ENCODE measurements at regions not wholly inside any gene's neighbourhood (a gene's known extent, or its start where the extent isn't known, plus 50 kb on each side); places are given as distances from the start of the nearest gene placed in this dataset.
A peak's percentile ranks its signal among the peaks of the same experiment; 100 is the strongest.

DNA sequence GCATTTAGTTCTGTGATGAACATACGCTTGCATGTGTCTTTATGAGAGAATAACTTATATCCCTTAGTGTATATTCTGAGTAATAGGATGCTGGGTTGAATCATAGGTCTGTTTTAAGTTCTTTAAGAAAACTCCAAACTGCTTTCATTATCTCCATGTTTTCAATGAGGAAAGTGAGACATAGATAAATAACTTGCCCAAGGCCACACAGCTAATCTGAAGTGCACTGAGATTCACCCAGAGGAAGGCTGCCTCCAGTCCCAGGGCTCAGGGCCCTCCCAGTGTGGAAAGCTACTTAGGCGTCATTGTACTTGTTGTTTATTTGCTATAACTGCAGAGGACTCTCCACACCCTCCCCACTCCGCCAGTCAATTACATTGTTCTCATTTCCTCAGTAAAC, 126.7 kb downstream of the INHBA start:
- peak; percentile 50 for DNase-seq

- peak; percentile 68 for DNase-seq
Measured at GRCh38 chr7:41574377-41574776, 128.5 kb downstream of the INHBA start.

DNA sequence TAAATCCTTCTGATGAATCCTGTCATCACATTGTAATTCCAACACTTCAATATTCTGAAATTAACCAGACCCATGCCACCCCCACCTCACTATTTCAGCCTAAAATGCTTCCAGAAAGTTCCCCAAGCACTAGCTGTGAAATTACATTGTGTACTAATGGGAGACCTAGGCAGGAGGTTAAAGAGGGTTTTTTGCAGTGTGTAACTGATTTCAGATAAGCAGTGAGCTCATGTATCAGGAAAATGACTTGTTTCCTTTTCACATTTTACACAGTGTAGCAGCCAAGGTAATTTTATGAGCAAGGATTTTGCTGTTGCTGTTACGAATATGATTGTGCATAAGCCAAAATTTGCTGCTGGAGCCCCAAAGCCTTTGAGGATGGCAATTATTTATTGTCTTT, 129.0 kb downstream of the INHBA start:
- DNase-seq, result no peak

DNA sequence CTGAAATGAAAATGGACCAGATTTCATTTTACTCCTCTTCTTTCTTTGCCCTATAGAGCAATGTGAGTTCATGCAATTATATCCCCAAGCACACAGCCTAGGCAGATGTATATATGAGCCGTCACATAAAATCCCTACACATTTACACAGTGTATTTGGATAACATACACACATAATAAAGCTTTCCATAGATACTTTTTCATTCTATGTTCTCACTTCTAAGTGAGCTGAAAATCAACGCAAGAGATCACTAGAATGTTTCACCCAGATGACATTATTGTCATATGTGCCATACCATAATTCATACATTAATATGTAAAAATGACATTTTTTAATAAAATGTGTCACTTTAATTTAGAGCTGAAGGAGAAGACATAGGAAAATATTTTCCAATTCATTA, 129.4 kb downstream of the INHBA start:
- DNase-seq, result no peak

DNA sequence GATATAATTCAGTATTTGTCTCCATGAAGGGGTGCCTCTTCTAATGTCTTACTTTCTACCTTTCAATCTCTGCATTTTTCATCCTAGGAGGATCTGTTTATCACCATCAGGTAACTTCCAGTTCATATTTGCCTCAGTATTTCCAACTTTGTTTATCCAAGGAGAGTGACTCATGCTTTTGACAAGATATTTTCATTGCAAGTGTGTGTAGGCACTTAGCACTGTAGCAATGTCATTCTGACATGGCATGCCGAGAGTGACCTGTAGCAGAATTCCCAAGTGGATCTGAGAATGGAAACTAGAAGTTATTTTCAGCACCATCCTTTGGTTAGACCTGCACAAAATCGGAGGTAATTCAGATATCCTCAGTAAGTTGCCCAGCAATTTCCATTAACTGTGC, 129.9 kb downstream of the INHBA start:
- peak; percentile 41 for DNase-seq

DNA sequence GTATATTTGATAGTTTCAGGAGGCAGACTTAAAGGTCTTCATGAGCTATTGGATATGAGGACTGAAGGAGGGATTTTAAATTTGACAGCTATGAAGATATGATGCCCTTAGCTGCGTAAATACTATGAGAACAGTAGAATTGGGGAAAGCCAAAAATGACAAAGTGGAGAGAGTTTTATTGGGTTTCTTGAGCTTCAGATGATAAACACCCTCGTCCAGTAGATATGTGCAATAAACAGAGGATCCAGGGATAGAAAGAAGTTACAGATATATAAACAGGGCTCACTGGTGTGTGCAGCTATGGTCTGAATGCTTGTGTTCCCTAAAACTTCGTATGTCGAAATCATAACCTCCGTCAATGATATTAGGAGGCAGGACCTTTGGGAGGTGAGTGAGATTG, 131.3 kb downstream of the INHBA start:
- DNase-seq, result no peak

GRCh38 chr7:41570766-41571165, 132.1 kb downstream of the INHBA start:
- DNase-seq, result no peak

DNA sequence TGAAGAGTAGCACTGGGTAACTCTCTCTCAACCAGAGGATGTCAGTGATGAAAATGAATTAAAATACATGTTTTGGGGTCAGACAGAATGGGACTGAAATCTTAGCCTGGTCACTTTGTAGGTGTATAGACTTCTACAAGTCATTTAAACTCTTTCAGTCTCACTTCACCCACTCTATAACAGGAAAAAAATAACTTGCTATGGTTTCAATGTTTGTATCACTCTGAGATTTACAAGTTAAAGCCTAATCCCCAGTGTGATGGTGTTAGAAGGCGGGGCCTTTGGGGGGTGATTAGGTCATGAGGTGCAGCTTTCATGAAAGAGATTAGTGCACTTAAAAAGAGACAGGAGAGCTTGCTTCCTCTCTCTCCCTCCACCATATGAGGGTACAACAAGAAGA, 134.8 kb downstream of the INHBA start:
- no peak for DNase-seq

DNA sequence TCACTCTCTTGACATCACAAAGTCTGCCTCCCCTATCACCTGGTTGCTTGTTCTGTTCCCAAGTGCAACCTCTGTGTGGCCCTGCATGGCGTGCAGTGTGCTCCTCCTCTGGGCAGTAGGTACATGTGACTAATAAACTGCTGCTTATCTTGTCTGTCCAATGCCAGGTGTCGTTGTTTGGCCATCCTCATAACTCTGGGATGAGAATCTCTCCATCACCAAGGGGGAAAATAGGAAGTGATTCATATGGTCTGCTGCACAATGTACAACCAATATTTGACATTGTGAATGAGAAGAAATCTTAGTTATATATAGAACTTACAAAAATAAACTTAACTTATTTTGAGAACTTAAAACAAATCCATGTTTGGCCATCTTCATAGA, 135.2 kb downstream of the INHBA start:
- peak; percentile 50 for DNase-seq

DNA sequence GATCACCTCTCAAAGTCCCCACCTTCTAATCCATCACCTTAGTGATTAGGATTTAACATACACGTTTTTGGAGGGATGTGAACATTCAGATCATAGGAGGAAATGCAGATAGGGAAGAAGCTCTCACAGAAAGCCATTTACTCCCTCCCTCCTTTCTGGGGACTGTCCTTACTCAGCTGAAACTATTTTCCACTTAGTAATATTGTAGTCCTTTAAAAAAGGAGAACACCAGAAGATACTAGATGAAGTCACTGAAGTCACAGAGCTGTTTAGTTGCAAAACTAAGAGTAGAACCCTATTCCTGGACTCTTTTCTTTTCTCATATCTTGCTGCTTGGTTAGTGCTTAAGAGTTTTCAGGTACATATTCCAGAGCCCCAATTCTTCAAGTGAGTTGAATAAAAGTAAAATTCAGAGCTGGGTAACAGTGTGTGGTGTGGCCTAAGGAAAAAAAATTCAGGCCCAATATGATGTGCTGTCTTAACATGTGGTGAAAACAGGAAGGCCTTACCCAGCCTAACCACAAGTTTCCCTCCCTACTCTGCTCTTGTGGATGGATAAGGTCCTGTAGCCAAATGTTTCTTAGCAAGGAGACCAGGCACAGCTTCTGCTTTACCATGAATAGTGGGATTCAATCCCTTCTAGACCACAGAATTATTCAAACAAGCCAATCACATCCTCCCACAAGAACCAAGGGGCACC, 135.7 kb downstream of the INHBA start:
- no peak for DNase-seq

DNA sequence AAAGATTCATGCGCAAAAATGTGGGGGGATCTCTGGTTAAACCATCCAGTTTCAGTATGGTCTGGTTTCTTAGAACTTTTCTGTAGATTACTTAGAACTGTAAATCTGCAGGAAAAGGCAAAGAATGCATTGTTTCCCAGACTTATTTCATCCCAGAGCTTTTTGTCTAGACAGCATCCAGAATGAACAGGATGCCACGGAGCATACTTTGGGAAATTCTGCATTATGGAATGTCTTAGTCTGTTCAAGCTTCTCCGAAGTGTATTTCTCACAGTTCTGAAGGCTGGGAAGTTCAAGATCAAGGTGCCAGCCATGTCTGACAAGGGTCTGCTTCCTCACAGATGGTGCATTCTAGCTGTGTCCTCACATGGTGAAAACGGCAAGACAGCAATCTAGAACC, 136.3 kb downstream of the INHBA start:
- DNase-seq, result no peak

- no peak for DNase-seq
Measured at GRCh38 chr7:41565655-41566054, 137.2 kb downstream of the INHBA start.

- no peak for DNase-seq
Measured at GRCh38 chr7:41559426-41559825, 143.5 kb downstream of the INHBA start.

GRCh38 chr7:41554481-41554880, 148.4 kb downstream of the INHBA start:
- no peak for DNase-seq

DNA sequence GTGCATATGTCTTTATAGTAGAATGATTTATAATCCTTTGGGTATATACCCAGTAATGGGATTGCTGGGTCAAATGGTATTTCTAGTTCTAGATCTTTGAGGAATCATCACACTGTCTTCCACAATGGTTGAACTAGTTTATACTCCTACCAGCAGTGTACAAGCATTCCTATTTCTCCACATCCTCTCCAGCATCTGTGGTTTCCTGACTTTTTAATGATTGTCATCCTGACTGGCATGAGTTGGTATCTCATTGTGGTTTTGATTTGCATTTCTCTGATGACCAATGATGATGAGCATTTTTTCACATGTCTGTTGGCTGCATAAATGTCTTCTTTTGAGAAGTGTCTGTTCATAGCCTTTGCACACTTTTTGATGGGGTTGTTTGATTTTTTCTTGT, 152.8 kb downstream of the INHBA start:
- DNase-seq, result peak; percentile 38

GRCh38 chr7:41544241-41544640, 158.6 kb downstream of the INHBA start:
- DNase-seq, result peak; percentile 35

- no peak for DNase-seq
Measured at GRCh38 chr7:41540601-41541000, 162.3 kb downstream of the INHBA start.

DNA sequence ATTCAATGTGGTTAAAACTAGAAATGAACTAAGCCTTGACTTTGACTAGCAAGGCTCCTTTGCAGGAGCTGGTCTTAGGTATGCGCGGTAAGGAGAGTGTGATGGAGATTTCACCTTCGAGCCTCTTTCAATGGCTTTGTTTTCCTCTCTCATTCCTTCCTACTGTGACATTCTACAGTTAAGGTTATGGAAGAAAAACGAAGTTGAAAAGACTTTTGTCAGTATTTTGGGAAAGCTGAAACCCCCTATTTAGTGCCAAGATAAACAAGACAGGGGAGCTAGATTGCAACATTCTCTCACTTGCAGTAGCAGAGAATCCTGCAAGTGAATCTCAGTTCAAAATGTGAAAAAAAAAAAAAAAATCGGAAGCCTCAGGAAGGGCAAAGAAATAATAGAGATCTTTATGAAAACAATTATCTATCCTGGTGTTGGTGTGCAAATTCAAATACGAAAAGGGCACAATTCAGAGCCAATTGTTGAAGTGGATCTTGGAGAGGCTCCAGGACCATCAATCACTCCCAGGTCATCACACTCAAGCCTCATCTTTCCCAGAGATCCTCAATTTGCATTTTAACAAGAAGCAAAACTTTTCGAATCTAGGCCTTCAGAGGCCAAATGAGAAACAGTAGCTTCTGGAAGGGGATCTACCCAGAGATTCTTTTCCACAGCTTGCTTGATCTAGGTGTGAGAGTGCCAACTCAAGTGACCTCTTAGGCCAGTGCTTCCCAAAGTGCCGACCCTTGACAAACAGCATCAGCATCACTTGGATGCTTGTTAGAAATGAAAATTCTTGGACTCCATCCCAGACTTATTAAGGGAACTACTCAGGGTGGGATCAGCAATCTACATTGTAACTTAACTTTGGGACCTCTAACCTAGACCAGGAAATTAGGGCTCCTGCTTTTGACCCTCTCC, 163.8 kb downstream of the INHBA start:
- peak; percentile 41 for DNase-seq

DNA sequence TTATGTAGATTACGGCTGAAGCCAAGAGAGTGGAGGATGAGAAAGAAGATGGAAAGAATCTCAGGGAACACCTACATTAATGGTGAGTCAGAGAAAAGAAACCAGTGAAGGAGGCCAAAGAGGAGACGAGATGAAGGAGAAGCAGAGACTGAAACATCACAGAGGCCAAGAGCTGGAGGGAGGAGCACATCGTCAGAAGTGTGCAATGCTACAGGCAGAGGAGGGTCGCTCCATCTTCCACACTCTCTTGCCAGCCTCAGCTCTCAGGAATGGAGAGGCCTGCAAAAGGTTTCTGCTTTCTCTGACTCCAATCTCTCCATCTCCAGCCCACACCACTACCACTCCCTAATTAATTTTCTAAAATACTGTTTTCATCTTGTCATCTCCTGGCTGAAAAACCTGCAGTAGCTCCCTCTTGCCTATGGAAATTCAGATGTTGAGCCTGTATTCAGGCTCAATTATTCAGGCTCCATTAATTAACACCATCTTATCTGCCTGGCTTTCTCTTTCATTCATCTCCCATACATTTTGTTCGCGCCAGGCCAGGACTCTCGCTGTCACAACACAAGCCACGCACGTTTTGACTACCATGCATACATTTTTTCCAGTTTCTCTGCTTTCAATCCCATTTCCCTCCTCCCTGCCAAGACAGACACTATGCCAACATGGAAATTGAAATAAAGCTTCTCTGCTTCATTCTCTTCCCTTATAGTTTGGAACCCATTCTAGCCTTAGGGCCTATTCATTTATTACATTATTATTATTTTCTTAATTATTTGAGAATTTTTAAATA, 165.8 kb downstream of the INHBA start:
- peak; percentile 25 for DNase-seq

DNA sequence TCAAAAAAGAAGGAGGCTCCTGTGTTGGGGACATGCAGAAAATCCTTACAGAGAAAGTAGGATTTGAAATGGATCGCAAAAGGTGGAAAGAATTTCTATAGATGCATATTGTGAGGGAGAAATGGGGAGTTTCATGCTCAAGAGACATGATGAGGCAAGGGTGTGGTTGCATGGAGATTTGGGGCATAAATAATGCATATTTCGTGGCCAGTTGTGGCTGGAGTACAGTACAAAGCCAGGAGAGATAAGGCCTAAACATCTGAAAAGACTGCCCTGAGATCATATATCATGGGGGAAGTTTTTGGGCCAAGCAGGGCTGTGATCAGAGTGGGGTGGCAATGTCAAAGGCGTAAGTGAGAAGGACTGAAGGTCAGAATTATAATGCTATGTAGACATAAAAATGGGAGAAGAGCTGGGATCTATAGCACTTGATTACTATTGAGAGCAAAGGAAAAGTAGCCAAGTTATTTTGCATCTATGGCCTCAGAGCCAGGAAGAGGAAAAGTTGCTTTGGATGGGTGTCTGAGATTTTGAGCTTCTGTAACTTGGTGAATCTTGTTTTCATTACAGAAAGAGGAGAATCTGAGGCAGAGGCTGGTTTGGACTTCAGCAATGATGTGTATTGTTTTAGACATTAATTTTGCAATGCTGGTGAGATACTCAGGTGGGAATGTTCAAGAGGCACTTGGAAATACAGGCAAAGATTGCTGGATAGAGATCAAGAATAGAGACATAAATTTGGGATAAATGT, 166.6 kb downstream of the INHBA start:
- peak; percentile 17 for DNase-seq

- DNase-seq, result no peak
Measured at GRCh38 chr7:41529831-41530230, 173.1 kb downstream of the INHBA start.

- no peak for DNase-seq
Measured at GRCh38 chr7:41524876-41525275, 178.0 kb downstream of the INHBA start.

GRCh38 chr7:41520445-41520844, 182.4 kb downstream of the INHBA start:
- DNase-seq, result no peak

Measured in fibroblast of skin of right biceps (primary cell).